PFSK-1 (cell line): ENCODE measurements at regions not wholly inside any gene's neighbourhood (a gene's known extent, or its start where the extent isn't known, plus 50 kb on each side); places are given as distances from the start of the nearest gene placed in this dataset.

Source experiments
- FOXP2 ChIP-seq: optimal IDR thresholded peaks from 2 replicates; pipeline ENCODE3; 2011; ENCODE audit warnings: borderline replicate concordance, control low read depth, inconsistent platforms; ENCODE audit not compliant: insufficient read depth; ENCODE audit errors: extremely low read length, extremely low read depth
- POLR2AphosphoS5 ChIP-seq: IDR thresholded peaks from 2 replicates; pipeline ENCODE4 v1.6.1; 2012; ENCODE audit warnings: low read depth, mild to moderate bottlenecking, control low read depth, low read length, moderate library complexity
- REST ChIP-seq, 2 experiments: IDR thresholded peaks; 2 replicates each; pipeline versions ENCODE4 v1.6.1 to v1.8.0; 2011 to 2012; ENCODE audit warnings: low read depth in 2 of 2, low read length in 2 of 2, control low read depth in 1 of 2, inconsistent platforms in 1 of 2, mild to moderate bottlenecking in 1 of 2, moderate library complexity in 1 of 2; ENCODE audit not compliant: insufficient read depth in 1 of 2
- SIN3A ChIP-seq: IDR thresholded peaks from 2 replicates; pipeline ENCODE4 v1.6.1; 2012; ENCODE audit warnings: mild to moderate bottlenecking, low read length, moderate library complexity, borderline replicate concordance; ENCODE audit not compliant: insufficient read depth
- TAF1 ChIP-seq: IDR thresholded peaks from 2 replicates; pipeline ENCODE4 v1.6.1; 2012; ENCODE audit warnings: low read length, control low read depth, borderline replicate concordance; ENCODE audit not compliant: insufficient read depth

GRCh38 chrX:39559229-39559628, 538.5 kb downstream of the BCOR start:
- TF ChIP-seq SIN3A (no peak), TAF1 (no peak), POLR2AphosphoS5 (no peak), FOXP2 (no peak), REST (IDR thresholded peaks at IDR 0.05; ENCODE audit: insufficient read depth in 1 of 2, low read depth in 2 of 2, low read length in 2 of 2) (no peak)

GRCh38 chrX:39560271-39560670, 537.5 kb downstream of the BCOR start:
- TF ChIP-seq POLR2AphosphoS5 (no peak), REST (IDR thresholded peaks at IDR 0.05; ENCODE audit: insufficient read depth in 1 of 2, low read depth in 2 of 2, low read length in 2 of 2) (no peak), SIN3A (no peak), TAF1 (no peak), FOXP2 (no peak)

- TF ChIP-seq TAF1 (no peak), FOXP2 (no peak), POLR2AphosphoS5 (no peak), SIN3A (no peak), REST (IDR thresholded peaks at IDR 0.05; ENCODE audit: insufficient read depth in 1 of 2, low read depth in 2 of 2, low read length in 2 of 2) (no peak)
These were observed 534.6 kb downstream of the BCOR start for GRCh38 chrX:39563178-39563577.

GRCh38 chrX:39564751-39565150, 533.0 kb downstream of the BCOR start:
- no peak for TF ChIP-seq TAF1
- no peak for TF ChIP-seq REST (IDR thresholded peaks at IDR 0.05; ENCODE audit: insufficient read depth in 1 of 2, low read depth in 2 of 2, low read length in 2 of 2)
- no peak for TF ChIP-seq POLR2AphosphoS5
- no peak for TF ChIP-seq FOXP2
- no peak for TF ChIP-seq SIN3A

- TF ChIP-seq POLR2AphosphoS5 = no peak
- TF ChIP-seq TAF1 = no peak
- no peak for TF ChIP-seq REST (IDR thresholded peaks at IDR 0.05; ENCODE audit: insufficient read depth in 1 of 2, low read depth in 2 of 2, low read length in 2 of 2)
- TF ChIP-seq FOXP2 = no peak
- TF ChIP-seq SIN3A = no peak
These were observed 523.6 kb downstream of the BCOR start for GRCh38 chrX:39574178-39574577.
